Rectal smooth muscle tissue (tissue), 1 donor: ENCODE measurements at regions not wholly inside any gene's neighbourhood (a gene's known extent, or its start where the extent isn't known, plus 50 kb on each side); places are given as distances from the start of the nearest gene placed in this dataset.

Experiments
- H3K27ac ChIP-seq: one replicate; pipeline ENCODE4 v1.7.0; 2013; ENCODE audit warnings: low read depth, low read length, inconsistent platforms
- H3K27me3 ChIP-seq: one replicate; pipeline ENCODE4 v1.7.0; 2013; ENCODE audit warnings: low read length; ENCODE audit not compliant: control insufficient read depth, insufficient read depth
- H3K36me3 ChIP-seq: one replicate; pipeline ENCODE4 v1.7.0; 2013; ENCODE audit warnings: low read length; ENCODE audit not compliant: control insufficient read depth, insufficient read depth
- H3K4me1 ChIP-seq: one replicate; pipeline ENCODE4 v1.7.0; 2013; ENCODE audit warnings: low read length; ENCODE audit not compliant: control insufficient read depth, insufficient read depth
- H3K4me3 ChIP-seq: one replicate; pipeline ENCODE4 v1.7.0; 2013; ENCODE audit warnings: low read length
- H3K9ac ChIP-seq: one replicate; pipeline ENCODE4 v1.7.0; 2013; ENCODE audit warnings: low read length

GRCh38 chr2:163453920-163454319 is 281.9 kb downstream of the FIGN start:
- Histone ChIP-seq H3K27me3 (no peaks in the 10 kb centered on the region), H3K36me3 (no peaks in the 10 kb centered on the region), H3K9ac (no peak overlapping the region), H3K4me3 (no peak overlapping the region), H3K4me1 (no peaks in the 10 kb centered on the region), H3K27ac (no peak overlapping the region)

- Histone ChIP-seq H3K4me1 (no peaks in the 10 kb centered on the region), H3K9ac (no peak overlapping the region), H3K4me3 (no peak overlapping the region), H3K36me3 (no peaks in the 10 kb centered on the region), H3K27me3 (no peaks in the 10 kb centered on the region), H3K27ac (no peak overlapping the region)
Observed at GRCh38 chr2:163441603-163442002, 294.2 kb downstream of the FIGN start.

- H3K36me3 ChIP-seq = no peaks in the 10 kb centered on the region
Observed at GRCh38 chr2:163436963-163437362, 298.8 kb downstream of the FIGN start.

DNA sequence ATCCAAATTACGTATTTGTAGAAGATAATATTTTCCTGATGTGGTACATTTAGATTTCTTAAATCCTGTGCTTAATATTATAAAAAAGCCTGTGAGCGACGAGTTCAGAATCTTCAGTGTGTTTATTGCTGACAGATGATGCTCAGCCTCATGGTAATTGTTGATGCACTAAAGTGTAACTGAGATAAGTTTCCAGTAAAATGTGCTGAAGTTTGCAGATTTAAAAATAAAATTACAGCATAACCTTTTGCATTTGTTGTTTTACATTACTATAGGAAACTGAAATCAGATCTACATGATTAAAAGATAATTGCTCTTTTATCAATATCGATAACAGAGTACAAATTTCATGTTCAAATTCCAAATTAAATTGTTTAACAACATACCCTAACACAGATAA is 307.6 kb downstream of the FIGN start:
- Histone ChIP-seq H3K4me3 (no peak overlapping the region), H3K4me1 (no peaks in the 10 kb centered on the region), H3K27me3 (no peaks in the 10 kb centered on the region), H3K27ac (no peak overlapping the region), H3K9ac (no peak overlapping the region), H3K36me3 (no peaks in the 10 kb centered on the region)

More at GRCh38 chr2:163436963-163437362, 298.8 kb downstream of the FIGN start:
- Histone ChIP-seq H3K4me1 (no peaks in the 10 kb centered on the region), H3K9ac (no peak overlapping the region), H3K27ac (no peak overlapping the region), H3K4me3 (no peak overlapping the region), H3K27me3 (no peaks in the 10 kb centered on the region)

GRCh38 chr2:163420604-163421003 is 315.2 kb downstream of the FIGN start:
- Histone ChIP-seq H3K27ac (no peak overlapping the region), H3K4me1 (no peaks in the 10 kb centered on the region), H3K9ac (no peak overlapping the region), H3K27me3 (no peaks in the 10 kb centered on the region), H3K36me3 (no peaks in the 10 kb centered on the region), H3K4me3 (no peak overlapping the region)

DNA sequence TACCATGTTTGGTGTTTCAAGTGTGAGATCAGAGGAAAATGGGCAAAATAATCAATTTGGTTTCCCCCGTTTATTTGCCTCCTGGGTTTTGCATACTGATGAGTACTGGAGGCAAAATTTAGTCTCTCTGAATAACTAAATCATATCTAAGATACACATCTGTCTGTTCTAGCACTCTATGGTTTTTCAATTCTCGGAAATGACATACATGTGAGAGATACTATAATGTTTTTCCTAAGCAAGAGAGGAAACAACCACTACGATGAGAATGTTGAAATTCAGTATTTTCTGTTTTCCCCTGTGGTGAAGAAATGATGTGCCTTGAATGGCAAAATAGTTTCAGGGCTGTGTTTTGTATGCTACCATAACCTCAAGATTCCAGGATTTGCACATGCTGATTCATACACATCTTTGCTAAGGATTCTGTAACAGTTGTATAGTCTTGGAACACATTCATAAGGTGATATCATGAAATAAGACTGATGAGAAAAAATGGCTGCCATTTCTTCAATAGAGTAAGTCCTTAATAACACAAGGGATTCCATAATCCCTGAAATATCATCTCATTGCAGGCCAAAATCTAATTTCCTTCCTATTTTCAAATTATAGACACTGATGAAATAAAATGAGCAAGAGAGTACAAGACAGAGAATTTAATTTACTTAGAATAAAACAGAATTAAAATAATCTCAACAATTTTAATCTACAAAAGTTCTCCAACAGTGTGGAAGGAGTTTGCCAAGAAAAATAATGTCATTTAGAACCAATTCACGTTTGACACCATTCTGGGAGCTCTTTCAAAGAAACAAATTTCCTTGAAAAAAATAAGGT is 316.6 kb downstream of the FIGN start:
- no peak overlapping the region for H3K27ac ChIP-seq

DNA sequence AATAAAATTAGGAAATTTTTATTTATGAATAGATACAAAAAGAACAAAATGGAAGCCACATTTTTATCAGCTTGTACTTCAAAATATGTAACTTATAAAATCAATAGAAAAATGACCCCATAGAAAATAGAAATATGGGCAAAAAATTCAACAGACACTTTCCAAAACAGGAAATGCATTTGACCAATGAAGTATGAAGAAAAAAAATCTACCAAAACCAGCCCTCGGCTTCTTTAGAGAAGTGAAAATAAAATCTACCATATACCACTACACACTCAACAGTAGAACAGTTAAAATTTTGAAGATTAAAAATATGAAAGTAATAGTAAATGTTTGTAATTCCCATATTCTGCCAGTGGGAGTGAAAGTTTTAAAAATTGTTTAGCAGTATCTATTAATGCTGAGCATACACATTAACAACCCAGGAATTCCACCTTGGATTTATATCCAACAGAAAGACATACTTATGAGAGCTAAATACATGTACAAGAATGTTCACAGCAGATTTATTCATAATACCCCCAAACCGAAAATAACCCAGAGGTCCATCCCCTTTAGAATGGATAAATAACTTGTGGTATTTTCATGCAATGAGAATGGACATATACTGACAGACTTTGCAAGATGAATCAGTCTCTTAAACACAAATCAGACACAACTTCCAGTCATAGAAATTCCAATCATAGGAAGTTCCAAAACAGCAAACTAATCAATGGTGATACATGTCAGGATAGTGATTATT is 318.0 kb downstream of the FIGN start:
- no peaks in the 10 kb centered on the region for H3K4me1 ChIP-seq
- no peaks in the 10 kb centered on the region for H3K27me3 ChIP-seq
- H3K36me3 ChIP-seq = no peaks in the 10 kb centered on the region
- no peak overlapping the region for H3K27ac ChIP-seq
- no peak overlapping the region for H3K9ac ChIP-seq
- H3K4me3 ChIP-seq = no peak overlapping the region

More for the DNA sequence above, 316.6 kb downstream of the FIGN start:
- Histone ChIP-seq H3K36me3 (no peaks in the 10 kb centered on the region), H3K4me1 (no peaks in the 10 kb centered on the region), H3K9ac (no peak overlapping the region), H3K27me3 (no peaks in the 10 kb centered on the region), H3K4me3 (no peak overlapping the region)

- H3K36me3 ChIP-seq = no peaks in the 10 kb centered on the region
- H3K4me3 ChIP-seq = no peak overlapping the region
- H3K27ac ChIP-seq = no peak overlapping the region
- H3K27me3 ChIP-seq = no peaks in the 10 kb centered on the region
- no peak overlapping the region for H3K9ac ChIP-seq
- no peaks in the 10 kb centered on the region for H3K4me1 ChIP-seq
Observed at GRCh38 chr2:163414121-163414520, 321.7 kb downstream of the FIGN start.

DNA sequence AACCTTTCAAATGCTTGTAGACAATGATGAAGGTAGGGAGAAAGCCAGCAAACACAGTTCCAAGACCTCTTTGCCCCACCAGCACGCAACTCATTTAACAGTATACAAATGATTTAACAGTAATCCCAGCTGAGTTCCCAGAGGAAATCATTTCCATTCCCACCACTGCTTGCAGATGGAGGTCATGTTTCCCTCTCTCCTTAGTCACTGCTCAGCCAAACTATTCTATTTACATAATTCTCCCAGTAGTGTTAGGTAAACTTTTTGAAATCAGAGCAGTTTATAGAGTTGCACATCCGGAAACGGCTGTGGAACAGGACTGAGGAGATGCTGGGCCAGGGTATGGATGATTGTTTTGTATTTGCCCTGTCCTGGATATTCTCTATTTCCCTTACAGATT is 328.5 kb downstream of the FIGN start:
- Histone ChIP-seq H3K9ac (no peak overlapping the region), H3K27ac (no peak overlapping the region), H3K4me1 (no peaks in the 10 kb centered on the region), H3K4me3 (no peak overlapping the region), H3K27me3 (no peaks in the 10 kb centered on the region), H3K36me3 (no peaks in the 10 kb centered on the region)

DNA sequence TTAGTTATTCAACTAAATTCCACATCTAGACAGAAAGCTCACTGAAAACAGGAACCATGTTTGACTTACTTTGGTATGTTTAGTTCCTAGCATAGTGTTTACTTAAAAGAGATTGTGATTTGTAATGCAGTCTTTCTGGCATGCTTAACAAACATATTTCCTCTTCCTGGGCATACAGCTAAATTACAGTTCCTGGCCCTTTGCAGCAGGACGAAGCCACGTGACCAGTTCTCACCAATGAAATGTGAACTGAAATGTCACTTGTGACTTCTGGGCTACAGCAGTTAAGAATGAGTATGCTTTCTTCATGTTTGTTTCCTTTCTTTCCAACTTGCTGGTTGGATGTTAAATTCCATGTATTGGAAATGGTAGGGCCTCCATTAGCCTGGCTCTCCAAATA is 330.5 kb downstream of the FIGN start:
- Histone ChIP-seq H3K4me1 (no peaks in the 10 kb centered on the region), H3K4me3 (no peak overlapping the region), H3K9ac (no peak overlapping the region), H3K27ac (no peak overlapping the region), H3K27me3 (no peaks in the 10 kb centered on the region), H3K36me3 (no peaks in the 10 kb centered on the region)

- Histone ChIP-seq H3K9ac (no peak overlapping the region), H3K36me3 (no peaks in the 10 kb centered on the region)
Observed at GRCh38 chr2:163401481-163401880, 334.3 kb downstream of the FIGN start.

GRCh38 chr2:163397451-163397850 is 338.4 kb downstream of the FIGN start:
- H3K36me3 ChIP-seq = no peaks in the 10 kb centered on the region
- no peaks in the 10 kb centered on the region for H3K27me3 ChIP-seq
- no peak overlapping the region for H3K4me3 ChIP-seq
- no peak overlapping the region for H3K9ac ChIP-seq
- no peaks in the 10 kb centered on the region for H3K4me1 ChIP-seq
- no peak overlapping the region for H3K27ac ChIP-seq

More at GRCh38 chr2:163401481-163401880, 334.3 kb downstream of the FIGN start:
- no peaks in the 10 kb centered on the region for H3K4me1 ChIP-seq
- no peak overlapping the region for H3K27ac ChIP-seq
- H3K4me3 ChIP-seq = no peak overlapping the region
- H3K27me3 ChIP-seq = no peaks in the 10 kb centered on the region
